DND-41 (cell line): ENCODE measurements at regions not wholly inside any gene's neighbourhood (a gene's known extent, or its start where the extent isn't known, plus 50 kb on each side); places are given as distances from the start of the nearest gene placed in this dataset.

Experiments
- EZH2 ChIP-seq: IDR thresholded peaks from 3 replicates; pipeline ENCODE4 v1.6.1; 2012; ENCODE audit warnings: borderline replicate concordance, low read depth, mild to moderate bottlenecking, moderate library complexity, low read length, inconsistent platforms; ENCODE audit not compliant: severe bottlenecking
- TF ChIP-seq, protein P1 (sequence below): IDR thresholded peaks from 2 replicates; pipeline ENCODE4 v1.5.1; 2012; ENCODE audit warnings: borderline replicate concordance, low read length, moderate library complexity, mild to moderate bottlenecking; ENCODE audit not compliant: poor library complexity, severe bottlenecking; ENCODE audit errors: extremely low read depth

DNA sequence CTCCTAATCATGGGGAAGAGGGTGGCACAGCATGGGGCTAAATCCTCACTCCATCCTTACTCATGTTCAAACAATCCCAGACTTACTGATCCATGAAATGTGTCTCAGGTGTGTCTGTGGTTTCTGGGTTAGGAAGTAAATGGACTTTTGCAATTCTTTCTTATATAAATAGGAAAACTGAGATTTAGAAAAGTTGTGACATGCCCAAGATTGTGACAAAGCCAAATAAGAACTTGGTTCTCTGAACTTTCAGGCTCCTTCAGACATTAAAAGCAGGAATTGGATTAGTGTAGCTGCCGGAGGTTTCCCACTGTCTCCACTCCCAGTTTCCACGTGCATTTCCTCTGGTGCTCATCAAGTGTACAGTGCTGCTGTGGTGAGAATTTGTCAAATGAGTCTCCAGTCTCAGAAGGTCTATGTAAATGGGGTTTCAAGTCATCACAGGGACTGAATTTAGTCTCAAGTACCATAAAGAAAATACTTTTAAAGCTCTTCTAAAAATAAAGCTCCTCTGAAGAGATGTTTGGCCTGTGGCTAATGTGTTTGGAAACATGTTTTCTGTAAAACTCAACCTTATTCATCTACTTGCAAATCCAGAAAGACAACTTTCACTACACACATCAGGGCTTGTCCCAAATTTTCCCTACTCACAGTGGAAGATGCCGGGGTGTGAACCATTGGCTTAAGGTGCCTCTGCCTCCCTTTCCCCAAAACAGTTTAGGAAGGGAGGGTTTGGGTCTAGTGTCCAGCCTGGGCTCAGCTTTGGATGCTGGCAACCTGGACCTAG, 115.2 kb downstream of the NGF start:
- no peak for TF ChIP-seq EZH2
- TF ChIP-seq, protein P1, sequence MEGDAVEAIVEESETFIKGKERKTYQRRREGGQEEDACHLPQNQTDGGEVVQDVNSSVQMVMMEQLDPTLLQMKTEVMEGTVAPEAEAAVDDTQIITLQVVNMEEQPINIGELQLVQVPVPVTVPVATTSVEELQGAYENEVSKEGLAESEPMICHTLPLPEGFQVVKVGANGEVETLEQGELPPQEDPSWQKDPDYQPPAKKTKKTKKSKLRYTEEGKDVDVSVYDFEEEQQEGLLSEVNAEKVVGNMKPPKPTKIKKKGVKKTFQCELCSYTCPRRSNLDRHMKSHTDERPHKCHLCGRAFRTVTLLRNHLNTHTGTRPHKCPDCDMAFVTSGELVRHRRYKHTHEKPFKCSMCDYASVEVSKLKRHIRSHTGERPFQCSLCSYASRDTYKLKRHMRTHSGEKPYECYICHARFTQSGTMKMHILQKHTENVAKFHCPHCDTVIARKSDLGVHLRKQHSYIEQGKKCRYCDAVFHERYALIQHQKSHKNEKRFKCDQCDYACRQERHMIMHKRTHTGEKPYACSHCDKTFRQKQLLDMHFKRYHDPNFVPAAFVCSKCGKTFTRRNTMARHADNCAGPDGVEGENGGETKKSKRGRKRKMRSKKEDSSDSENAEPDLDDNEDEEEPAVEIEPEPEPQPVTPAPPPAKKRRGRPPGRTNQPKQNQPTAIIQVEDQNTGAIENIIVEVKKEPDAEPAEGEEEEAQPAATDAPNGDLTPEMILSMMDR, result no peak
